ENCODE measurements at regions not wholly inside any gene's neighbourhood (a gene's known extent, or its start where the extent isn't known, plus 50 kb on each side); places are given as distances from the start of the nearest gene placed in this dataset.

GRCh38 chrX:36856849-36857248 lies 151.3 kb upstream of the FAM47C start:
- TF ChIP-seq, protein P1, sequence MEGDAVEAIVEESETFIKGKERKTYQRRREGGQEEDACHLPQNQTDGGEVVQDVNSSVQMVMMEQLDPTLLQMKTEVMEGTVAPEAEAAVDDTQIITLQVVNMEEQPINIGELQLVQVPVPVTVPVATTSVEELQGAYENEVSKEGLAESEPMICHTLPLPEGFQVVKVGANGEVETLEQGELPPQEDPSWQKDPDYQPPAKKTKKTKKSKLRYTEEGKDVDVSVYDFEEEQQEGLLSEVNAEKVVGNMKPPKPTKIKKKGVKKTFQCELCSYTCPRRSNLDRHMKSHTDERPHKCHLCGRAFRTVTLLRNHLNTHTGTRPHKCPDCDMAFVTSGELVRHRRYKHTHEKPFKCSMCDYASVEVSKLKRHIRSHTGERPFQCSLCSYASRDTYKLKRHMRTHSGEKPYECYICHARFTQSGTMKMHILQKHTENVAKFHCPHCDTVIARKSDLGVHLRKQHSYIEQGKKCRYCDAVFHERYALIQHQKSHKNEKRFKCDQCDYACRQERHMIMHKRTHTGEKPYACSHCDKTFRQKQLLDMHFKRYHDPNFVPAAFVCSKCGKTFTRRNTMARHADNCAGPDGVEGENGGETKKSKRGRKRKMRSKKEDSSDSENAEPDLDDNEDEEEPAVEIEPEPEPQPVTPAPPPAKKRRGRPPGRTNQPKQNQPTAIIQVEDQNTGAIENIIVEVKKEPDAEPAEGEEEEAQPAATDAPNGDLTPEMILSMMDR (conservative IDR thresholded peaks at IDR 0.05; ENCODE audit: low read depth in 2 of 2), result peak in 1 of 2 experiments; percentile 21; a peak in 2 of 4 replicates
- TF ChIP-seq POLR2AphosphoS5 (IDR thresholded peaks at IDR 0.05; ENCODE audit: low read depth), result no peak
- TF ChIP-seq, protein P2, sequence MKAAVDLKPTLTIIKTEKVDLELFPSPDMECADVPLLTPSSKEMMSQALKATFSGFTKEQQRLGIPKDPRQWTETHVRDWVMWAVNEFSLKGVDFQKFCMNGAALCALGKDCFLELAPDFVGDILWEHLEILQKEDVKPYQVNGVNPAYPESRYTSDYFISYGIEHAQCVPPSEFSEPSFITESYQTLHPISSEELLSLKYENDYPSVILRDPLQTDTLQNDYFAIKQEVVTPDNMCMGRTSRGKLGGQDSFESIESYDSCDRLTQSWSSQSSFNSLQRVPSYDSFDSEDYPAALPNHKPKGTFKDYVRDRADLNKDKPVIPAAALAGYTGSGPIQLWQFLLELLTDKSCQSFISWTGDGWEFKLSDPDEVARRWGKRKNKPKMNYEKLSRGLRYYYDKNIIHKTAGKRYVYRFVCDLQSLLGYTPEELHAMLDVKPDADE (IDR thresholded peaks at IDR 0.05), result no peak
- TF ChIP-seq CREB1 (CRISPR knock-in tag; IDR thresholded peaks at IDR 0.05; ENCODE audit: low read depth), result no peak
- TF ChIP-seq REST (IDR thresholded peaks at IDR 0.05; ENCODE audit: unreplicated experiment), result no peak
- TF ChIP-seq ZNF331 (CRISPR knock-in tag; IDR thresholded peaks at IDR 0.05; ENCODE audit: low read depth), result no peak
- no peak for TF ChIP-seq EZH2phosphoT487 (IDR thresholded peaks at IDR 0.05; ENCODE audit: unreplicated experiment)
- TF ChIP-seq EZH2 (IDR thresholded peaks at IDR 0.05; ENCODE audit: low read depth, unreplicated experiment), result no peak
- no peak for TF ChIP-seq ZNF462 (CRISPR knock-in tag; IDR thresholded peaks at IDR 0.05)
- no peak for TF ChIP-seq STAT1 (IDR thresholded peaks at IDR 0.05; ENCODE audit: unreplicated experiment)
- no peak for TF ChIP-seq NANOG (IDR thresholded peaks at IDR 0.05; ENCODE audit: borderline replicate concordance)
- no peak for TF ChIP-seq JUNB (IDR thresholded peaks at IDR 0.05; ENCODE audit: unreplicated experiment)
